ENCODE measurements at regions not wholly inside any gene's neighbourhood (a gene's known extent, or its start where the extent isn't known, plus 50 kb on each side); places are given as distances from the start of the nearest gene placed in this dataset.
A peak's percentile ranks its signal among the peaks of the same experiment; 100 is the strongest.

GRCh38 chr2:47315475-47315874 lies 53.6 kb upstream of the EPCAM start (continued):
- no peak for TF ChIP-seq ADNP (tag; IDR thresholded peaks at IDR 0.05)

- WGBS (ENCODE audit: insufficient coverage, low coverage, missing lambda C conversion rate), result 17% methylated on average over 2 of the region's 2 CpGs
- H3K27ac ChIP-seq (ENCODE audit: extremely low read depth, low read depth, low read length), result no peak overlapping the region
- peak; percentile 34; the same call in 1 of the 2 replicates for TF ChIP-seq ZBTB7A (IDR thresholded peaks at IDR 0.05; ENCODE audit: borderline replicate concordance, control insufficient read depth, low read depth, low read length)
- no peak for TF ChIP-seq SMAD2 (IDR thresholded peaks at IDR 0.05; ENCODE audit: low read depth, low read length)
- no peak for TF ChIP-seq BRF2 (IDR thresholded peaks at IDR 0.05; ENCODE audit: borderline replicate concordance, insufficient read depth, insufficient read length)
- no peak for TF ChIP-seq POU5F1 (IDR thresholded peaks at IDR 0.05; ENCODE audit: borderline replicate concordance, low read depth, low read length, partially characterized antibody)
- TF ChIP-seq ETV6 (IDR thresholded peaks at IDR 0.05; ENCODE audit: borderline replicate concordance in 1 of 2, low read depth in 2 of 2, low read length in 1 of 2), result no peak
- TF ChIP-seq ETV6 (CRISPR knock-in tag; IDR thresholded peaks at IDR 0.05; ENCODE audit: borderline replicate concordance), result no peak
- peak; percentile 9 to 38 (median 22); a peak in 2 of 6 replicates for TF ChIP-seq CTCF (IDR thresholded peaks at IDR 0.05 in 2 of 3, conservative IDR thresholded peaks at IDR 0.05 in 1 of 3; ENCODE audit: insufficient read depth in 2 of 3, low read depth in 1 of 3, low read length in 3 of 3)
- TF ChIP-seq NR3C1 (CRISPR knock-in tag; IDR thresholded peaks at IDR 0.05), result no peak
- TF ChIP-seq ZBTB17 (CRISPR knock-in tag; IDR thresholded peaks at IDR 0.05), result no peak
- no peak for TF ChIP-seq ATF2 (CRISPR knock-in tag; IDR thresholded peaks at IDR 0.05)
- no peak for TF ChIP-seq ETS2 (tag; IDR thresholded peaks at IDR 0.05; ENCODE audit: borderline replicate concordance, poor library complexity, severe bottlenecking)
- TF ChIP-seq E2F4 (CRISPR knock-in tag; IDR thresholded peaks at IDR 0.05; ENCODE audit: low read depth), result no peak
Observed at GRCh38 chr2:47313728-47314127, 55.4 kb upstream of the EPCAM start.

More at GRCh38 chr2:47313728-47314127, 55.4 kb upstream of the EPCAM start:
- Histone ChIP-seq H3K36me3 (ENCODE audit: control insufficient read depth, insufficient read depth, low read length) (no peaks in the 10 kb centered on the region), H3K9ac (ENCODE audit: insufficient read depth in 1 of 2, low read depth in 2 of 2, low read length in 2 of 2) (no peak overlapping the region), H3K4me1 (replicated peaks in 1 of 2; ENCODE audit: control insufficient read depth in 2 of 2, insufficient read depth in 2 of 2, low read length in 2 of 2) (peaks cover 16 to 17% of the 10 kb centered on the region in 2 experiments), H2AFZ (ENCODE audit: low read depth, low read length) (no peak overlapping the region), H3K9me3 (replicated peaks; ENCODE audit: control insufficient read depth, insufficient read depth, low read depth, low read length) (no peaks in the 10 kb centered on the region), H4K20me1 (replicated peaks; ENCODE audit: control insufficient read depth, insufficient read depth, low read length) (no peaks in the 10 kb centered on the region), H3K9me1 (ENCODE audit: control insufficient read depth, insufficient read depth, low read length) (no peaks in the 10 kb centered on the region), H3K4me3 (no peak overlapping the region), H3K4me2 (ENCODE audit: insufficient read depth, low read length) (no peak overlapping the region), H3K79me2 (ENCODE audit: control insufficient read depth, insufficient read depth, low read length) (no peaks in the 10 kb centered on the region), H3K27me3 (ENCODE audit: control insufficient read depth in 2 of 2, insufficient read depth in 2 of 2, low read length in 2 of 2) (no peaks in the 10 kb centered on the region)
- DNase-seq (ENCODE audit: extremely low read depth in 1 of 4, low spot score in 3 of 4) (peak in 2 of 4 experiments; percentile 24 to 37), ATAC-seq (peak; percentile 70), FAIRE-seq (no peak)
- CTCF ChIA-PET (ENCODE audit: low intra/inter-chr PET ratio), result no interaction called here
- BruUV-seq (replicated peaks), result no TSS peak
- in situ Hi-C loops (cut with MboI), result loop anchor here (25.0 kb wide), 1 partner anchor 1326 kb away; no protein-coding TSS in a partner anchor
- intact Hi-C loops (cut with micrococcal nuclease), result no loop called here
- POLR2A ChIA-PET, result interaction anchor here (0.6 to 1.9 kb wide), 3 partner anchors 10 to 372 kb away, joined by 3 to 8 read pairs (median 4); no protein-coding TSS in a partner anchor

Measured in K562 (cell line).